Ascending aorta (tissue), 2 donors: ENCODE measurements at regions not wholly inside any gene's neighbourhood (a gene's known extent, or its start where the extent isn't known, plus 50 kb on each side); places are given as distances from the start of the nearest gene placed in this dataset.

Experiments
- DNase-seq, 2 donors: peaks; one replicate each; pipeline ENCODE4 v3.0.0-alpha.2; 2019; ENCODE audit warnings: low spot score in 2 of 2
- H3K27ac ChIP-seq, 2 donors: fragments of 200-600 bp; sonication (generic); one replicate each; pipeline ENCODE4 v1.5.1; 2016 to 2017; ENCODE audit warnings: mild to moderate bottlenecking in 1 of 2
- H3K27me3 ChIP-seq: fragments of 200-600 bp; sonication (generic); one replicate; pipeline ENCODE4 v1.5.1; 2017
- H3K36me3 ChIP-seq, 2 donors: fragments of 200-600 bp; sonication (generic); one replicate each; pipeline ENCODE4 v1.5.1; 2016
- H3K4me1 ChIP-seq, 2 donors: fragments of 200-600 bp; sonication (generic); one replicate each; pipeline ENCODE4 v1.5.1; 2016 to 2017; ENCODE audit warnings: mild to moderate bottlenecking in 1 of 2
- H3K4me3 ChIP-seq, 2 donors: fragments of 200-600 bp; sonication (generic); one replicate each; pipeline ENCODE4 v1.5.1; 2016 to 2017; ENCODE audit warnings: mild to moderate bottlenecking in 1 of 2
- H3K9me3 ChIP-seq, 2 donors: fragments of 200-600 bp; sonication (generic); one replicate each; pipeline ENCODE4 v1.5.1; 2016
- intact Hi-C: fragments of 100-400 bp; cut with DNase I; formaldehyde crosslinking; loops from one replicate; pipeline ENCODE4 v1.15.1; 2023
- TF ChIP-seq, protein P1 (sequence below), 3 experiments: fragments of 200-600 bp in 2 of 3; fragments of 450-650 bp in 1 of 3; sonication (generic) in 2 of 3; IDR thresholded peaks; one replicate each; pipeline ENCODE4 v1.5.1; 2016 to 2019; ENCODE audit warnings: antibody characterized with exemption in 3 of 3, mild to moderate bottlenecking in 1 of 3, moderate library complexity in 1 of 3

DNA sequence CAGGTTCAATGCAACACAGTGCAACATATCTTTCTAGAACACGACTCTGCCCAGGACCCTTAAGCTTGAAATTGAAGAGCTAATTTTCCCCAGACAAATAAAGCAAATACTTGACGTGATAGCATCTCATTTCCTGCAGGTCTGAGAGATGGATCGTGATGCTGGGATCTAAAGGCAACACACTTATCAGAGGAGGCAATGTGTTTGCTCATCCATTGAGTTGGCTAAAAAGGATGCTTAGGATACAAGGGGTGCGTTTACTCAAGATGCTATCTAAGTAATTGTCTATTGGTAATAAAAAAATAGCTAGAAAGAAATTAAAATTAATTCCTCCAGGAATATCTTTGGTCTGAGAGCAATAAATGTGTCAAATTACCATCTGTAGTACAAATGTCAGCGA is 129.0 kb downstream of the SOCS6 start:
- intact Hi-C loops = no loop called here
- no peak overlapping the region for H3K4me3 ChIP-seq
- H3K27me3 ChIP-seq = no peaks in the 10 kb centered on the region
- TF ChIP-seq, protein P1, sequence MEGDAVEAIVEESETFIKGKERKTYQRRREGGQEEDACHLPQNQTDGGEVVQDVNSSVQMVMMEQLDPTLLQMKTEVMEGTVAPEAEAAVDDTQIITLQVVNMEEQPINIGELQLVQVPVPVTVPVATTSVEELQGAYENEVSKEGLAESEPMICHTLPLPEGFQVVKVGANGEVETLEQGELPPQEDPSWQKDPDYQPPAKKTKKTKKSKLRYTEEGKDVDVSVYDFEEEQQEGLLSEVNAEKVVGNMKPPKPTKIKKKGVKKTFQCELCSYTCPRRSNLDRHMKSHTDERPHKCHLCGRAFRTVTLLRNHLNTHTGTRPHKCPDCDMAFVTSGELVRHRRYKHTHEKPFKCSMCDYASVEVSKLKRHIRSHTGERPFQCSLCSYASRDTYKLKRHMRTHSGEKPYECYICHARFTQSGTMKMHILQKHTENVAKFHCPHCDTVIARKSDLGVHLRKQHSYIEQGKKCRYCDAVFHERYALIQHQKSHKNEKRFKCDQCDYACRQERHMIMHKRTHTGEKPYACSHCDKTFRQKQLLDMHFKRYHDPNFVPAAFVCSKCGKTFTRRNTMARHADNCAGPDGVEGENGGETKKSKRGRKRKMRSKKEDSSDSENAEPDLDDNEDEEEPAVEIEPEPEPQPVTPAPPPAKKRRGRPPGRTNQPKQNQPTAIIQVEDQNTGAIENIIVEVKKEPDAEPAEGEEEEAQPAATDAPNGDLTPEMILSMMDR (IDR thresholded peaks at IDR 0.05) = no peak
- H3K9me3 ChIP-seq = no peaks in the 10 kb centered on the region
- no peak for DNase-seq
- H3K36me3 ChIP-seq = no peaks in the 10 kb centered on the region
- H3K4me1 ChIP-seq = peaks cover 3 to 14% of the 10 kb centered on the region in 2 donors
- H3K27ac ChIP-seq = no peak overlapping the region

DNA sequence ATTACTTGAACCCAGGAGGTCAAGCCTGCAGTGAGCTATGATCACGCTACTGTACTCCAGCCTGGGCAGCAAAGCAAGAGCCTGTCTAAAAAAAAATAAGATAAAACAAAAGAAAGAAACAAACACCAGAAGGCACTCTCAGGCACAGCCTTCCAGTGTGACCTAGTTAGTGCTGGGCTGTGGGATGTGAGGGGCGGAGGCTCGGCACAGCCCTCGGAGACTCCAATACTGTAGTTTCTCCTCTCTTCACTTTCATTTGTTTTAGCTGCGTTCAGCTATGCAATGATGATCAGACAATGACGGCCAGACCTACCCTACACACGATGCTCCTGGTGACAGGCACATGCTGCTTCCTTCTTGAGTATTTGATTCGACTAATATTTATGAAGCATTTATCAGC is 127.7 kb downstream of the SOCS6 start:
- Histone ChIP-seq H3K4me1 (peaks cover under 1 to 6% of the 10 kb centered on the region in 2 donors), H3K27me3 (no peaks in the 10 kb centered on the region), H3K9me3 (no peaks in the 10 kb centered on the region), H3K27ac (no peak overlapping the region), H3K36me3 (no peaks in the 10 kb centered on the region), H3K4me3 (no peak overlapping the region)
- intact Hi-C loops = no loop called here
- DNase-seq = no peak
- TF ChIP-seq, protein P1 (IDR thresholded peaks at IDR 0.05) = no peak

- TF ChIP-seq, protein P1 (IDR thresholded peaks at IDR 0.05) = no peak
- Histone ChIP-seq H3K9me3 (no peaks in the 10 kb centered on the region), H3K27ac (no peak overlapping the region), H3K27me3 (no peaks in the 10 kb centered on the region), H3K36me3 (no peaks in the 10 kb centered on the region), H3K4me3 (no peak overlapping the region), H3K4me1 (peaks cover 0 to under 1% of the 10 kb centered on the region in 2 donors)
- no peak for DNase-seq
- intact Hi-C loops = no loop called here
Observed at GRCh38 chr18:70415823-70416488, 127.1 kb downstream of the SOCS6 start.

- no peaks in the 10 kb centered on the region for H3K4me1 ChIP-seq
- DNase-seq = no peak
- intact Hi-C loops = no loop called here
- H3K36me3 ChIP-seq = no peaks in the 10 kb centered on the region
- H3K27me3 ChIP-seq = no peaks in the 10 kb centered on the region
- H3K4me3 ChIP-seq = no peak overlapping the region
- H3K9me3 ChIP-seq = no peaks in the 10 kb centered on the region
- no peak overlapping the region for H3K27ac ChIP-seq
- TF ChIP-seq, protein P1 (IDR thresholded peaks at IDR 0.05) = no peak
Observed at GRCh38 chr18:70414315-70414900, 125.6 kb downstream of the SOCS6 start.

DNA sequence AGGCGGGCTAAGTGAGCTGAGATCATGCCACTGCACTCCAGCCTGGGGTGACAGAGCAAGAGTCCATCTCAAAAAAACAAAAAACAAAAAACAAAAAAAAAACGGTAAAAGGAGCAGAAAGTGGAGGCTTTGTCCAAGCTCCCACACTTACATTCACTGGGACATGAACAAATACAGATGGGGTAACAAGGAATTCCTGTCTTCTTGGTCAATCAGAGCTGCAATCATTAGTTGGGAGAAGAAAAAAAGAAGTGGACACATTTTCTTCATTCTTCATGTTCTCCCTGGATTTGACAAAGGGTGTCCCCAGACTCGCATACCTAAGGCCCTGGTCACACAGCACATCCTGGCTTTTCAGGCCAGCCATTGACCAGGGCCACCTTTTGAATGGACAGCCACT is 124.6 kb downstream of the SOCS6 start:
- TF ChIP-seq, protein P1 (IDR thresholded peaks at IDR 0.05) = no peak
- H3K9me3 ChIP-seq = no peaks in the 10 kb centered on the region
- intact Hi-C loops = no loop called here

More for the DNA sequence above, 124.6 kb downstream of the SOCS6 start:
- Histone ChIP-seq H3K4me1 (no peaks in the 10 kb centered on the region), H3K36me3 (no peaks in the 10 kb centered on the region), H3K27ac (no peak overlapping the region), H3K4me3 (no peak overlapping the region), H3K27me3 (no peaks in the 10 kb centered on the region)
- no peak for DNase-seq
